ENCODE measurements at regions not wholly inside any gene's neighbourhood (a gene's known extent, or its start where the extent isn't known, plus 50 kb on each side); places are given as distances from the start of the nearest gene placed in this dataset.

DNA sequence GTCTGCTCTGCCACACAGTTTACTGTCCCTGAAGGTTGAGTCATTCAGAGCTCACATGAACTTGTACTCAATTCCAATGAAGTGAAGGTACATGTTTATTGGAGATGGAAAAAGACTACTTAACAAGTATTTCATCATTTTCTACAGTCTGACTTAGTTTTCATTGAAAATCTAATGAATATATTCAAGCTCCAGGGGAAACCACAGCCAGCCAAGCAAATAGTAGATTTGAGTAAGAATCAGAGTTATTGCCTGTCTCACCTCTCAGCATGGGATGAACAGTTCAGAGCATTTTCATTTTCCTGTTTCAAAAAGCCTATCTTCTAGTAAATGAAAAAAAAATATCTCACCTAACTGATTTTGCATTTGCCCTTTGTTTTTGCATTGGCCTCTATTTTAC is 1249.4 kb upstream of the DIAPH2 start:
- TF ChIP-seq, protein P1, sequence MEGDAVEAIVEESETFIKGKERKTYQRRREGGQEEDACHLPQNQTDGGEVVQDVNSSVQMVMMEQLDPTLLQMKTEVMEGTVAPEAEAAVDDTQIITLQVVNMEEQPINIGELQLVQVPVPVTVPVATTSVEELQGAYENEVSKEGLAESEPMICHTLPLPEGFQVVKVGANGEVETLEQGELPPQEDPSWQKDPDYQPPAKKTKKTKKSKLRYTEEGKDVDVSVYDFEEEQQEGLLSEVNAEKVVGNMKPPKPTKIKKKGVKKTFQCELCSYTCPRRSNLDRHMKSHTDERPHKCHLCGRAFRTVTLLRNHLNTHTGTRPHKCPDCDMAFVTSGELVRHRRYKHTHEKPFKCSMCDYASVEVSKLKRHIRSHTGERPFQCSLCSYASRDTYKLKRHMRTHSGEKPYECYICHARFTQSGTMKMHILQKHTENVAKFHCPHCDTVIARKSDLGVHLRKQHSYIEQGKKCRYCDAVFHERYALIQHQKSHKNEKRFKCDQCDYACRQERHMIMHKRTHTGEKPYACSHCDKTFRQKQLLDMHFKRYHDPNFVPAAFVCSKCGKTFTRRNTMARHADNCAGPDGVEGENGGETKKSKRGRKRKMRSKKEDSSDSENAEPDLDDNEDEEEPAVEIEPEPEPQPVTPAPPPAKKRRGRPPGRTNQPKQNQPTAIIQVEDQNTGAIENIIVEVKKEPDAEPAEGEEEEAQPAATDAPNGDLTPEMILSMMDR (IDR thresholded peaks at IDR 0.05; ENCODE audit: low read depth, low read length): no peak
- TF ChIP-seq EZH2phosphoT487 (IDR thresholded peaks at IDR 0.05; ENCODE audit: low read depth): no peak
